Mucosa of descending colon (tissue), 3 donors: ENCODE measurements at regions not wholly inside any gene's neighbourhood (a gene's known extent, or its start where the extent isn't known, plus 50 kb on each side); places are given as distances from the start of the nearest gene placed in this dataset.
"Not testable (repeated sequence)": the region's sequence is repeated elsewhere in the genome, so short reads cannot be mapped to it uniquely, and the experiment has no call there.

Experiments used
- ATAC-seq: fragments of 200-7000 bp; cut with Tn5 transposase; one replicate; pipeline ENCODE4 v1.9.1; 2020; ENCODE audit warnings: mild to moderate bottlenecking, moderate library complexity
- DNase-seq, 3 donors: peaks; one replicate each; pipeline ENCODE4 v3.0.0-alpha.2; 2020
- H3K36me3 ChIP-seq: fragments of 200-600 bp; one replicate; pipeline ENCODE4 v1.8.0; 2021; ENCODE audit warnings: low read depth, mild to moderate bottlenecking
- H3K4me1 ChIP-seq: fragments of 200-600 bp; one replicate; pipeline ENCODE4 v1.8.0; 2021; ENCODE audit warnings: low read depth, mild to moderate bottlenecking
- H3K4me3 ChIP-seq: fragments of 200-600 bp; one replicate; pipeline ENCODE4 v1.8.0; 2021; ENCODE audit warnings: mild to moderate bottlenecking
- H3K9me3 ChIP-seq: fragments of 200-600 bp; one replicate; pipeline ENCODE4 v1.8.0; 2021; ENCODE audit warnings: mild to moderate bottlenecking
- CTCF ChIP-seq: fragments of 200-600 bp; IDR thresholded peaks from one replicate; pipeline ENCODE4 v1.8.0; 2022; ENCODE audit warnings: antibody characterized with exemption, mild to moderate bottlenecking
- intact Hi-C, 2 donors: fragments of 100-400 bp; cut with DNase I in 1 of 2; cut with micrococcal nuclease in 1 of 2; formaldehyde crosslinking; loops; one replicate each; pipeline versions ENCODE4 v1.11.0 to v1.11.1; 2022; cut with DNase I, micrococcal nuclease
- donor health status: DM: no; HTN: no; CAD: no; lungs with moderate emphysema.
- donor health status: DM: no; HTN: no; CAD: no.
- donor health status: DM: no; HTN: yes; CAD: no.

GRCh38 chr3:31095255-31095654, 200.8 kb upstream of the GADL1 start:
- no peak for DNase-seq
- H3K4me3 ChIP-seq: no peak overlapping the region
- no peak for ATAC-seq
- H3K36me3 ChIP-seq: no peaks in the 10 kb centered on the region
- H3K4me1 ChIP-seq: no peaks in the 10 kb centered on the region
- TF ChIP-seq CTCF: no peak
- intact Hi-C loops: no loop called here
- H3K9me3 ChIP-seq: no peaks in the 10 kb centered on the region

GRCh38 chr3:31096661-31097395, 202.4 kb upstream of the GADL1 start:
- H3K9me3 ChIP-seq: no peaks in the 10 kb centered on the region
- H3K4me3 ChIP-seq: no peak overlapping the region
- no peak for DNase-seq
- no peaks in the 10 kb centered on the region for H3K36me3 ChIP-seq
- no peak for ATAC-seq
- TF ChIP-seq CTCF: no peak
- intact Hi-C loops: no loop called here
- H3K4me1 ChIP-seq: no peaks in the 10 kb centered on the region

- ATAC-seq (no peak), DNase-seq (no peak)
- no peak for TF ChIP-seq CTCF
- H3K4me3 ChIP-seq: no peak overlapping the region
- no peaks in the 10 kb centered on the region for H3K4me1 ChIP-seq
- H3K36me3 ChIP-seq: no peaks in the 10 kb centered on the region
- intact Hi-C loops: no loop called here
- no peaks in the 10 kb centered on the region for H3K9me3 ChIP-seq
Observed at GRCh38 chr3:31100519-31100918, 206.1 kb upstream of the GADL1 start.

GRCh38 chr3:31101285-31101684, 206.8 kb upstream of the GADL1 start:
- H3K4me1 ChIP-seq, H3K36me3 ChIP-seq, ATAC-seq, H3K4me3 ChIP-seq, DNase-seq, intact Hi-C loops, H3K9me3 ChIP-seq: not testable (repeated sequence)

- no peak for TF ChIP-seq CTCF
- no peak for ATAC-seq
- Histone ChIP-seq H3K9me3 (no peaks in the 10 kb centered on the region), H3K4me3 (no peak overlapping the region), H3K4me1 (no peaks in the 10 kb centered on the region), H3K36me3 (no peaks in the 10 kb centered on the region)
- intact Hi-C loops: no loop called here
- no peak for DNase-seq
Observed at GRCh38 chr3:31102196-31102879, 207.9 kb upstream of the GADL1 start.

GRCh38 chr3:31103181-31103580, 208.7 kb upstream of the GADL1 start:
- Histone ChIP-seq H3K36me3 (no peaks in the 10 kb centered on the region), H3K4me3 (no peak overlapping the region), H3K9me3 (no peaks in the 10 kb centered on the region), H3K4me1 (no peaks in the 10 kb centered on the region)
- no peak for ATAC-seq
- no peak for TF ChIP-seq CTCF
- intact Hi-C loops: no loop called here
- no peak for DNase-seq
